AG04450 (cell line): ENCODE measurements at regions not wholly inside any gene's neighbourhood (a gene's known extent, or its start where the extent isn't known, plus 50 kb on each side); places are given as distances from the start of the nearest gene placed in this dataset.

ENCODE experiments used
- CTCF ChIA-PET: fragments of 300-600, 350-600 bp; formaldehyde crosslinking; extraction: SDS; loops from one replicate; lab custom pipeline; 2022; ENCODE audit warnings: antibody characterized with exemption, inconsistent platforms; lab: Charles Lee
- POLR2A ChIA-PET: fragments of 350-600 bp; formaldehyde crosslinking; extraction: SDS; loops from one replicate; lab custom pipeline; 2021; ENCODE audit warnings: antibody characterized with exemption, inconsistent platforms; lab: Yijun Ruan, JAX
- DNase-seq: peaks from one replicate; pipeline ENCODE4 v3.0.0-alpha.2; 2011; ENCODE audit warnings: low read depth, low spot score
- H3K27ac ChIP-seq: one replicate; pipeline ENCODE4 v1.5.1; 2012; ENCODE audit warnings: low read depth, low read length, control low read depth
- H3K27me3 ChIP-seq: one replicate; pipeline ENCODE4 v1.6.0; 2012; ENCODE audit warnings: low read length; ENCODE audit not compliant: control insufficient read depth, insufficient read depth
- H3K4me3 ChIP-seq: 2 replicates; pipeline ENCODE4 v1.5.1; 2011; ENCODE audit warnings: mild to moderate bottlenecking, low read depth, low read length, control low read depth
- H3K9me3 ChIP-seq: 2 replicates; pipeline ENCODE4 v1.5.1; 2012; ENCODE audit warnings: low read length; ENCODE audit not compliant: control insufficient read depth, insufficient read depth
- TF ChIP-seq, protein P1 (sequence below): IDR thresholded peaks from 2 replicates; pipeline ENCODE4 v1.5.1; 2011; ENCODE audit warnings: low read depth, low read length, control low read depth, inconsistent platforms

DNA sequence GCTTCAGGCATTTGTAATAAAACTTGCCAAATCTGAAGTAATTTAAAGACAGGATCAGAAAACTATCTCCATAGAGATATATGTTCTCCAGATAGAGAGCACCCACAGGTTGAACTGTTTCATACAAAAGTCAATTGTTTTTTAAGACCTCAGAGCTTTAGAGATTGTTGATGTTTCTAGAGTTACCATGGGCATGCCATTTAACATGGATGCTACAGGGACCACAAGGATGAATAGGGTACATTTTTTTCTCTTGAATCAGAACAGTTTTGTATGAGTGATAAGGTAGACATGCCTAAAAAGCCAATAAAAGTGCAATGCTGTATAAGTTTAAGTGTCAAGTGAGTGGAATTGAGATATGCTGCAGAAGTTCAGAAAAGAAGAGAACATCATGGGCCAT is 511.0 kb upstream of the CAMK1G start:
- DNase-seq, result no peak
- H3K27ac ChIP-seq, result no peak overlapping the region
- no peak overlapping the region for H3K4me3 ChIP-seq
- ChIA-PET CTCF (no interaction called here), POLR2A (no interaction called here)
- TF ChIP-seq, protein P1, sequence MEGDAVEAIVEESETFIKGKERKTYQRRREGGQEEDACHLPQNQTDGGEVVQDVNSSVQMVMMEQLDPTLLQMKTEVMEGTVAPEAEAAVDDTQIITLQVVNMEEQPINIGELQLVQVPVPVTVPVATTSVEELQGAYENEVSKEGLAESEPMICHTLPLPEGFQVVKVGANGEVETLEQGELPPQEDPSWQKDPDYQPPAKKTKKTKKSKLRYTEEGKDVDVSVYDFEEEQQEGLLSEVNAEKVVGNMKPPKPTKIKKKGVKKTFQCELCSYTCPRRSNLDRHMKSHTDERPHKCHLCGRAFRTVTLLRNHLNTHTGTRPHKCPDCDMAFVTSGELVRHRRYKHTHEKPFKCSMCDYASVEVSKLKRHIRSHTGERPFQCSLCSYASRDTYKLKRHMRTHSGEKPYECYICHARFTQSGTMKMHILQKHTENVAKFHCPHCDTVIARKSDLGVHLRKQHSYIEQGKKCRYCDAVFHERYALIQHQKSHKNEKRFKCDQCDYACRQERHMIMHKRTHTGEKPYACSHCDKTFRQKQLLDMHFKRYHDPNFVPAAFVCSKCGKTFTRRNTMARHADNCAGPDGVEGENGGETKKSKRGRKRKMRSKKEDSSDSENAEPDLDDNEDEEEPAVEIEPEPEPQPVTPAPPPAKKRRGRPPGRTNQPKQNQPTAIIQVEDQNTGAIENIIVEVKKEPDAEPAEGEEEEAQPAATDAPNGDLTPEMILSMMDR, result no peak
- no peaks in the 10 kb centered on the region for H3K27me3 ChIP-seq
- H3K9me3 ChIP-seq, result no peaks in the 10 kb centered on the region

GRCh38 chr1:209073879-209074278 is 509.6 kb upstream of the CAMK1G start:
- ChIA-PET CTCF (no interaction called here), POLR2A (no interaction called here)
- H3K27me3 ChIP-seq, result no peaks in the 10 kb centered on the region
- no peak for DNase-seq
- TF ChIP-seq, protein P1, result no peak
- no peak overlapping the region for H3K4me3 ChIP-seq
- H3K9me3 ChIP-seq, result no peaks in the 10 kb centered on the region
- H3K27ac ChIP-seq, result no peak overlapping the region

GRCh38 chr1:209074575-209075250 is 508.8 kb upstream of the CAMK1G start:
- POLR2A ChIA-PET, result no interaction called here

GRCh38 chr1:209076688-209077087 is 506.8 kb upstream of the CAMK1G start:
- Histone ChIP-seq H3K9me3 (no peaks in the 10 kb centered on the region), H3K4me3 (no peak overlapping the region), H3K27me3 (no peaks in the 10 kb centered on the region), H3K27ac (no peak overlapping the region)
- DNase-seq, result no peak
- ChIA-PET POLR2A (no interaction called here), CTCF (no interaction called here)
- TF ChIP-seq, protein P1, result peak; percentile 21; the same call in 1 of the 2 replicates

More at GRCh38 chr1:209074575-209075250, 508.8 kb upstream of the CAMK1G start:
- no peak for DNase-seq
- CTCF ChIA-PET, result no interaction called here
- H3K9me3 ChIP-seq, result no peaks in the 10 kb centered on the region
- no peak overlapping the region for H3K27ac ChIP-seq
- TF ChIP-seq, protein P1, result no peak
- H3K4me3 ChIP-seq, result no peak overlapping the region
- H3K27me3 ChIP-seq, result no peaks in the 10 kb centered on the region

DNA sequence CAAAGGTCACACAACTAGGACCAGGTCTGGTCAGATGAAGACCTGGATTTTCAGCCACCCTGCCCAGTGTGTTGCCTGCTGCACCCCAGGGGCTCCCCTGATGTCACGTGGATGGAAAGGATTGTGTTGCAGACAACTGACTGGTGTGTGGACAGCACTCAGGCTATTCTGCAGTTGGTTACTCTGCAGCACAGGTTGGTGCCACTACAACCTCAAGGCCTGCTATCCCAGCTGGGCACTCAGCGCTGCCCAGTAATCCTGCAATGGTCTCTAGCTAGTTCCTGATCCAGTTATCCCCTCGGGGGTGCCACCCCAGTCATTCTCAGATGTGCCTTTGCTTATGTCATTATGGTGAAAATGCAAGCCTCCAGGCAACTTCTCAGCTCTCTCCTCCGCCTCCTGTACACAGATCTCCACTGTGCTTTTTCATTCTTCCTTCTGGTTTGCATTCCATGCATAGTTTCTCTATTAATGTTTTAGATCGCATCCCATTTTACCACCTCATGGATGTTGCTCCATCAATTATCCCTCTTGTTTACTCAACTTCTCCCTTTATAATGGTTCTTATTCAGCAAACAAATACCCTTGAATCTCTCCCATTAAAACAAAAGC is 503.2 kb upstream of the CAMK1G start:
- no peak for DNase-seq
- ChIA-PET CTCF (no interaction called here), POLR2A (no interaction called here)
- TF ChIP-seq, protein P1, result no peak
- Histone ChIP-seq H3K27ac (no peak overlapping the region), H3K9me3 (no peaks in the 10 kb centered on the region), H3K27me3 (no peaks in the 10 kb centered on the region), H3K4me3 (no peak overlapping the region)
